ENCODE measurements at regions not wholly inside any gene's neighbourhood (a gene's known extent, or its start where the extent isn't known, plus 50 kb on each side); places are given as distances from the start of the nearest gene placed in this dataset.
A peak's percentile ranks its signal among the peaks of the same experiment; 100 is the strongest.

- H3K27me3 ChIP-seq: no peaks in the 10 kb centered on the region
- DNase-seq (ENCODE audit: extremely low spot score): no peak
- intact Hi-C loops (cut with DNase I): no loop called here
These were observed 152.8 kb upstream of the GDF10 start for GRCh38 chr10:47147186-47147585.

GRCh38 chr10:47150581-47150980 lies 149.4 kb upstream of the GDF10 start:
- H3K9me3 ChIP-seq: peaks cover 0 to 11% (median 7%) of the 10 kb centered on the region in 4 donors
- no peaks in the 10 kb centered on the region for H3K27me3 ChIP-seq
- peaks cover 0 to 2% (median 0%) of the 10 kb centered on the region in 4 donors for H3K4me1 ChIP-seq
- no peak for TF ChIP-seq POLR2AphosphoS5 (IDR thresholded peaks at IDR 0.05)
- TF ChIP-seq POLR2A (IDR thresholded peaks at IDR 0.05; ENCODE audit: low read depth): no peak
- no peak for TF ChIP-seq EP300 (IDR thresholded peaks at IDR 0.05)
- TF ChIP-seq CTCF (IDR thresholded peaks at IDR 0.05): no peak
- peak; percentile 68 for DNase-seq (ENCODE audit: extremely low spot score)
- no peak overlapping the region for H3K4me3 ChIP-seq
- 100% methylated on average over 1 of the region's 3 CpGs for whole genome bisulfite sequencing
- H3K27ac ChIP-seq (replicated peaks in 1 of 4): no peak overlapping the region
- intact Hi-C loops (cut with DNase I): no loop called here
- no peaks in the 10 kb centered on the region for H3K36me3 ChIP-seq

More at GRCh38 chr10:47147186-47147585, 152.8 kb upstream of the GDF10 start:
- no peaks in the 10 kb centered on the region for H3K9me3 ChIP-seq
- no peaks in the 10 kb centered on the region for H3K36me3 ChIP-seq
- H3K4me1 ChIP-seq: no peaks in the 10 kb centered on the region
- no peak overlapping the region for H3K4me3 ChIP-seq
- TF ChIP-seq POLR2A (IDR thresholded peaks at IDR 0.05; ENCODE audit: low read depth): no peak
- no peak for TF ChIP-seq POLR2AphosphoS5 (IDR thresholded peaks at IDR 0.05)
- no peak for TF ChIP-seq CTCF (IDR thresholded peaks at IDR 0.05)
- TF ChIP-seq EP300 (IDR thresholded peaks at IDR 0.05): no peak
- H3K27ac ChIP-seq (replicated peaks in 1 of 4): no peak overlapping the region

- WGBS: 30% methylated on average over 6 of the region's 6 CpGs
- intact Hi-C loops (cut with DNase I): no loop called here
- DNase-seq (ENCODE audit: extremely low spot score): no peak
- Histone ChIP-seq H3K27ac (replicated peaks in 1 of 4) (peak overlapping the region in 1 of 4 donors; percentile 21), H3K36me3 (no peaks in the 10 kb centered on the region), H3K27me3 (no peaks in the 10 kb centered on the region), H3K4me3 (no peak overlapping the region), H3K4me1 (peaks cover 0 to 2% (median 0%) of the 10 kb centered on the region in 4 donors), H3K9me3 (peaks cover 0 to 12% (median 7%) of the 10 kb centered on the region in 4 donors)
- TF ChIP-seq POLR2AphosphoS5 (IDR thresholded peaks at IDR 0.05) (peak in 1 of 2 donors; percentile 12), CTCF (IDR thresholded peaks at IDR 0.05) (no peak)
These were observed 148.1 kb upstream of the GDF10 start for GRCh38 chr10:47151920-47152319.

- H3K27ac ChIP-seq (replicated peaks in 1 of 4): peak overlapping the region in 1 of 4 donors; percentile 6
- no peak overlapping the region for H3K4me3 ChIP-seq
- TF ChIP-seq EP300 (IDR thresholded peaks at IDR 0.05): no peak
- no peak for TF ChIP-seq POLR2A (IDR thresholded peaks at IDR 0.05; ENCODE audit: low read depth)
- TF ChIP-seq POLR2AphosphoS5 (IDR thresholded peaks at IDR 0.05): no peak
- TF ChIP-seq CTCF (IDR thresholded peaks at IDR 0.05): peak in 2 of 3 experiments; percentile 38 to 39
- WGBS: 48% methylated on average over 3 of the region's 3 CpGs
- peaks cover 0 to 2% (median 0%) of the 10 kb centered on the region in 4 donors for H3K4me1 ChIP-seq
- DNase-seq (ENCODE audit: extremely low spot score): peak; percentile 90
- H3K9me3 ChIP-seq: peaks cover 0 to 12% (median 7%) of the 10 kb centered on the region in 4 donors
- H3K27me3 ChIP-seq: no peaks in the 10 kb centered on the region
- intact Hi-C loops (cut with DNase I): no loop called here
- H3K36me3 ChIP-seq: no peaks in the 10 kb centered on the region
These were observed 147.1 kb upstream of the GDF10 start for GRCh38 chr10:47152861-47153349.

- Histone ChIP-seq H3K9me3 (peaks cover 0 to 12% (median 7%) of the 10 kb centered on the region in 4 donors), H3K36me3 (no peaks in the 10 kb centered on the region), H3K4me1 (peaks cover 0 to 2% (median 0%) of the 10 kb centered on the region in 4 donors), H3K4me3 (no peak overlapping the region), H3K27me3 (no peaks in the 10 kb centered on the region), H3K27ac (replicated peaks in 1 of 4) (no peak overlapping the region)
- no peak for DNase-seq (ENCODE audit: extremely low spot score)
- TF ChIP-seq POLR2A (IDR thresholded peaks at IDR 0.05; ENCODE audit: low read depth) (no peak), CTCF (IDR thresholded peaks at IDR 0.05) (no peak), POLR2AphosphoS5 (IDR thresholded peaks at IDR 0.05) (no peak), EP300 (IDR thresholded peaks at IDR 0.05) (no peak)
- intact Hi-C loops (cut with DNase I): no loop called here
These were observed 145.2 kb upstream of the GDF10 start for GRCh38 chr10:47154762-47155161.

All from esophagus muscularis mucosa (tissue), 4 donors.